ENCODE measurements at regions not wholly inside any gene's neighbourhood (a gene's known extent, or its start where the extent isn't known, plus 50 kb on each side); places are given as distances from the start of the nearest gene placed in this dataset.

DNA sequence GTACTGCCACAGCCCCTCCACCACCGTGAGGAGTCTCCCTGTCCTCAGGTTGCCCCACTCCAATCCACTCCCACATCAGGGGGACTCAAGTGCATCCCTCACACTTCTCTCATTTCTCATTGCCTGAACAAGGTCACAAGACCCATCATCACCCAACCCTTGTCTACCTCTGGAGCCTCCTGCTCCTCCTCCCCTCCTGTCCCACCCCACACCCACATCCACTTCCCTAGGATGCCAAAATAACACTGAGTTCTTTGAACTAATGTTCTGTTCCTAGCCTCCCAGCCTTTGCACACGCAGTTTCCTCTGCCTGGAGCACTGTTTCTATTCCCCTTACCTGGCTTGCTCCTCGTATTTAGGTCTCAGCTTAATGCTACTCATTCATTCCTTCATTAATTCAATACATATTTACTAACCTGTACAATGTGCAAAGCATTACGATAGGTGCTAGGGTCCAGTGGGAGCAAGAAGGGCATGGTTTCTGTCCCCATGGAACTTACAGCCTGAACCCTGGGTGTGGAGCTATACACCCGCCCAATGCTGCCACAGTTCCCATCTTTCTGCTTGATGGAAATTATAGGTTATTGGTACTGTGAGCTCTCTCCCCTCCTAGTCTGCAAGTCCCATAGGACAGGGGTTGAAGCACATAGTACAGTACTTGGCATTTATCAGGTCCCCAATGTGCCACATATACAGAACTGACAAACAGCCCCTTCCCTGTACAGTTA is 96.1 kb upstream of the GRIK3 start:
- no peak for DNase-seq (ENCODE audit: low spot score)

DNA sequence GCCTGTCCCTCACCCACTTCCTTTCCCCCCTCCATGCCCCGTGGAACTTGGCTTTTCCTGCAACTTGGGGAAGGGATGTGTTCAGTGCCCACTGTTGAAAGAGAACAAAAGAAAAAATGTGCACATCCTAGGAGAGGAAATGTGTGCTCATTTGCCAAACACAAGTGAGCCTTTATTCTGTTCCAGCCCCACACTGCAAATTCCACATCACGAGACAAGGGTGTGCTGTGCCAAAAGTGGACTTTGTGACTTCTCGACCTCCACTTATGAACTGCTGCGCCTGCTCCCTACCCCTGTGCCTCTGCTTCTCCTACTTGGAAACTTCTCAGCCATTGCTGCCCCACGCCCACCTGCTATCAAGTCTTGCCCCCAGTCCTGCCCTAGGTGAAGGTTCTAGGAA is 97.0 kb upstream of the GRIK3 start:
- DNase-seq (ENCODE audit: low spot score), result no peak

- no peak for DNase-seq (ENCODE audit: low spot score)
These were observed 99.2 kb upstream of the GRIK3 start for GRCh38 chr1:37133276-37134145.

- no peak for DNase-seq (ENCODE audit: low spot score)
These were observed 100.3 kb upstream of the GRIK3 start for GRCh38 chr1:37134599-37134998.

DNA sequence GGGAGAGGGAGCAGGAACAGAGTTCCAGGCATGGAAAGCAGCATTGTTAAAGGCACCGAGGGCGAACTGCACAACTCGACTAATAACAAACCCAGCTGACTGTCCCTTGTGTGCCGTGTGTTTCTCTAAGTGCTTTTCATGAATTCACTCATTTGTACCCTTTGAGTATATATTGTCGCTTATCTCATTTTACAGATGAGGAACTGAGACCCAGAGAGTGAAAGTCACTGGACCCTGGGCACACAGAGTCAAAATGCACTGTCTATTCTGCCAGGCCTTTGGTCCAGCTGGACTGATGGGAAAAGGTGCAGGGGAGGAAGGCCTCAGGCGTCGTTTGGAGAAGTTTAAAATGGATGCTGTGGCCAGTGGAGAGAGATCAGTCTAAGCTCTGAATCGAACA is 100.7 kb upstream of the GRIK3 start:
- no peak for DNase-seq (ENCODE audit: low spot score)

- no peak for DNase-seq (ENCODE audit: low spot score)
These were observed 102.7 kb upstream of the GRIK3 start for GRCh38 chr1:37137014-37137413.

DNA sequence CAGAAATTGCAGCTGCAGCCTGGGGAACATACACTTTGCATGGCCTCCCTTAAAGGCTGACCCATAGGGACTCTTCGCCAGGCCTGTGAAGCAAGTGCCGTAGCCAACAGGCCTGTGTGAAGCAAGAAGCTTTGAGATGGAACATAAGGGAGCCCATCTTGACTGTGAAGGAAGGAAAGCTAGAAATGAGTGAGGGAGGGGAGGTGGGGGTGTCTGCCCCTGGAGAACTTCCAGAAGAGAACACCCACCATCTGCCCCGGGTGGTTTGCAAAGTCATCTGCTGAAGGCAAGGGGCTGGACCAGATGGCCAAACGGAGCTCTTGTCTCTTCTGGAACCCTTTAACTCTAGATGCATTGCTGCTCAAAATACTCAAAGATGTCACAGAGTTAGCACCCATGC is 103.3 kb upstream of the GRIK3 start:
- DNase-seq (ENCODE audit: low spot score), result no peak

- no peak for DNase-seq (ENCODE audit: low spot score)
These were observed 109.5 kb upstream of the GRIK3 start for GRCh38 chr1:37143800-37144199.

DNA sequence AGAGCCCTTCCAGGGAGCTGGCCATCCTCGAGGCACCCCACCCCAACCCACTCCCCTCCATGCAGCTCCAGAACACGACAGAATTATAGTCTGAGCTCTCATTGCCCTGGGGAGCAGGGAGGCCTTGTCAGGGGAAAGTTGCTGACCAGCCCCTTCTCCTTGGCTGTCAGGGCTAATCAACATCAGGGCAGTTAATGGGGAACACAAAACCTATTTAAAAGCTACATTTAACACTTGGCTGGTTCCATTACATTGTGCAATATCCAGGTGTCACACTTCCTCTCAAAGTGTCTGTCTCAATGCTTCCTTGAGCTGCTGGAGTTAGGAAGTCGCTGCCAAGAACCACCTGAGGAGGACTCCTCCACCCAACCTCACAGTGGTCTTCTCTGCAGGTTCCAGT is 111.8 kb upstream of the GRIK3 start:
- no peak for DNase-seq (ENCODE audit: low spot score)

DNA sequence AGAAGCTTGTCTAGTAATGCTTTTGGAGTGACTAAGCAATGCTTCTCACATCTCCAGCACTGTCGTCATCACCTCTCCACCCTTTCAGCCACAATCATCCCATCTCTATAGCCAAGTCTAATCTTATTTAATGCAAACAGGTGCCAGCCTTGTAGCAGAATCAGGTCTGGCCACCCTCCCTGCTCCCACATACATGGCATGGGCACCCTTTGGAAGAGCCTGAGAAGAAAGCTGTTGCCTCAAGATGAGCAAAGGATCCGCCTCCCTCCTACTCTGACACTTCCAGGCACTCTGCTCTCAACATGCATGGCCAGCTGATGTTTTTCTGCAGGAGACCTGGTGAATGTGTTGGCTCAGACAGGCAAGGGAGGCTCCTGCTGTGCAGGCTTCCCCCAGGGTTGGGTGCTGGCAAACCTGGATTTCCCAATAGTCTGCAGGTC is 113.1 kb upstream of the GRIK3 start:
- DNase-seq (ENCODE audit: low spot score), result no peak

GRCh38 chr1:37147906-37148305 is 113.6 kb upstream of the GRIK3 start:
- no peak for DNase-seq (ENCODE audit: low spot score)

- DNase-seq (ENCODE audit: low spot score), result no peak
These were observed 114.3 kb upstream of the GRIK3 start for GRCh38 chr1:37148663-37149062.

- no peak for DNase-seq (ENCODE audit: low spot score)
These were observed 115.0 kb upstream of the GRIK3 start for GRCh38 chr1:37149296-37149695.

DNA sequence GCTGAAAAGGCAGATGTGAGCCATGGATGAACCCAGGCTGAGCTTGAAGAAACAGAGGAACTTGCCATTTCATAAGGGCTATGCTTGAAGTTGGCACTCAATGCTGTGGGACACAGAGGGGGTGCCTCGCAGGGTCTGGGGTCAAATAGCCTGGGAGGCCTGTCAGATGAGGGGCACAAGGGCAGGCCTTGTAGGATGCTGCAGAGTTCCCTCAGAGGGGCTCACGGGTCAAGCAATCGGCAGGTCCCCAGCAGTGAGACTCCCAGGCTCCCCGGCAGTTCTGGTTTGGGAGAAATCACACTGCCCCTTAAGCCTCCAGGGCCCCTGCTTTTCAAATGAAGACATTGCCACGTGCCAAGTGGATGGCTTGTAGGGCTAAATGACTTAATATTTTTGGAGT is 116.7 kb upstream of the GRIK3 start:
- DNase-seq (ENCODE audit: low spot score), result no peak

DNA sequence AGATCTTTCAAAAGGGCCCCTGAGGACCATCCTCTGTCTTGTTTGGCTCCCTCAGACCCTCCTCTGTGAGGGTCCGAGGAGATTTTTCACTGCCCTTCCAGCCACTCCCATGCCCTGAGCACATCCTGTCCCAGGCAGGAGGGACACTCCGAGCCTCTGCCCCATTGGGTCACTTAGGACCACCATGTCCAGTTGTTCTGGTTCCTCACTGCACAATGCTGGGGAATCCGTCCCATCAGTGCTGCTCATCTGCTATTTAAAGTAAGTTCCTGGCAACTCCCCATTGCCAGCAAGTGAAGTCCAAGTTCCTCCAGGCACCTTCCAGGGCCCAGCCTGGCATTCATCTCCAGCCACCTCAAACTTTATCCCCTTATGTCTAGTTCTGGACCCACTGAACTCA is 117.5 kb upstream of the GRIK3 start:
- DNase-seq (ENCODE audit: low spot score), result no peak

- no peak for DNase-seq (ENCODE audit: low spot score)
These were observed 118.2 kb upstream of the GRIK3 start for GRCh38 chr1:37152491-37152890.

- DNase-seq (ENCODE audit: low spot score), result no peak
These were observed 119.1 kb upstream of the GRIK3 start for GRCh38 chr1:37153116-37154100.

- DNase-seq (ENCODE audit: low spot score), result no peak
These were observed 122.3 kb upstream of the GRIK3 start for GRCh38 chr1:37156646-37157045.

DNA sequence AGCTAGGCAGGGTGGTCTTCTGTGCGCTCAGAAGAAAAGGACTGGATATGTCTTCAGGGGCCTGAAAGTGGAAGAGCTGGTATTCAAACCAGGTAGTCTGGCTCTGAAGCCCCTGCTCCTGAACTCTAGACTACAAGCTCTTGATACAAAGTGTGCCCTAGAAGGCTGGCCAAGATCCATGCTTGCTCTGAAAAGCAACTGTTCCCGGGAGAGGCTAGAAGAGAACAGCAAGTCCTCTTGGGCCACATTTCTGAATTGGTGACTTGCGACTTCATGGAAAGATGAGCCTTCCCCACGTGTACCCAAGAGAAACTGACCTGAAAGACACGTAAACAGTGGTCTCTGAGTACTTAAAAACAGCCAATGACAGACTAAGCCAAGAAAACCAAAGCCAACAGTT is 123.3 kb upstream of the GRIK3 start:
- DNase-seq (ENCODE audit: low spot score), result no peak

DNA sequence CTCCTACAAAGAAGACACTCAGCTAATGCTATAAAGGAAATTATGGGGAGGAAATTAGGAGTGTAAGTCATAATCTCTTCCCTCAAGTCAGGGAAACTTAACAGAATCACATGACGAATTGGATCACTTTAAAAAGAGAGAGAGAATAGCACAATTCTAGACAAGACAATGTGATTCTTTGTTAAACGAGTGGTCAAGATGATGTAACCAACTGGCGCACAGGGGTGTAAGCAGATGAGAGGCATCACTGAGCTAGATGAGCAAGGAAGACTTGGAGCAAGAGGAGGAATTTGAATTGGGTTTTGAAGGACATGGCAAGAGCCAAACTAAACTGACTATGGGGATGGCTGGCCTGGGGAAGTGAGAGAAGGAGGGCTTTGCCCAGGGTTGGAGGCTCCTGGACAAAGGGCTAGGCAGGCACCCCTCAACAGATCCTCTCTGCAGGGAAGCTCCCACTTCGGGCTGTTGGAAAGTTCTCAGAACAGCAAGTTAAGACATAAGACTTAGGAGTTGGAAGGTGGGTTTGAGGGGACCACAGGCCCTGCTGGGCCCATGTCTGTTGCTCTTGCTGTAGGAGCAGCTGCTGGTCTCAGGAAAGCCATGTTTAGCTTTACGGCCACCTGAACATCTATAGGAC is 123.9 kb upstream of the GRIK3 start:
- no peak for DNase-seq (ENCODE audit: low spot score)

- DNase-seq (ENCODE audit: low spot score), result no peak
These were observed 124.8 kb upstream of the GRIK3 start for GRCh38 chr1:37159102-37159501.

GRCh38 chr1:37161171-37161570 is 126.9 kb upstream of the GRIK3 start:
- DNase-seq (ENCODE audit: low spot score), result no peak
